Fibroblast of lung (primary cell): ENCODE measurements at regions not wholly inside any gene's neighbourhood (a gene's known extent, or its start where the extent isn't known, plus 50 kb on each side); places are given as distances from the start of the nearest gene placed in this dataset.

Experiments used
- DNase-seq, 2 donors: peaks; one replicate each; pipeline versions ENCODE4 v3.0.0 to v3.0.0-alpha.2; 2010; ENCODE audit warnings: low read depth in 2 of 2
- H2AFZ ChIP-seq: 2 replicates; pipeline ENCODE4 v1.5.1; 2012; ENCODE audit warnings: low read length, control low read depth, inconsistent platforms
- H3K27ac ChIP-seq: 2 replicates; pipeline ENCODE4 v1.5.1; 2011; ENCODE audit warnings: low read length, control low read depth; ENCODE audit not compliant: insufficient read depth
- H3K27me3 ChIP-seq: 2 replicates; pipeline ENCODE4 v1.5.1; 2011; ENCODE audit warnings: mild to moderate bottlenecking, low read length; ENCODE audit not compliant: control insufficient read depth, insufficient read depth
- H3K36me3 ChIP-seq: 2 replicates; pipeline ENCODE4 v1.5.1; 2011; ENCODE audit warnings: low read length; ENCODE audit not compliant: control insufficient read depth, insufficient read depth
- H3K4me1 ChIP-seq: 2 replicates; pipeline ENCODE4 v1.5.1; 2011; ENCODE audit warnings: low read length; ENCODE audit not compliant: control insufficient read depth, insufficient read depth; ENCODE audit errors: extremely low read depth
- H3K4me2 ChIP-seq: 2 replicates; pipeline ENCODE4 v1.5.1; 2011; ENCODE audit warnings: low read length, control low read depth; ENCODE audit not compliant: insufficient read depth; ENCODE audit errors: extremely low read depth
- H3K4me3 ChIP-seq, 4 experiments: fragments of 200-600 bp in 1 of 4; sonication (generic) in 1 of 4; replicated peaks in 1 of 4; 2 replicates each; pipeline ENCODE4 v1.5.1; 2011 to 2016; ENCODE audit warnings: low read length in 4 of 4, low read depth in 3 of 4, mild to moderate bottlenecking in 3 of 4, control low read depth in 2 of 4, inconsistent platforms in 1 of 4, mixed read lengths in 1 of 4; ENCODE audit not compliant: insufficient read depth in 1 of 4; ENCODE audit errors: control extremely low read depth in 1 of 4
- H3K79me2 ChIP-seq: 2 replicates; pipeline ENCODE4 v1.5.1; 2012; ENCODE audit warnings: mild to moderate bottlenecking, low read length, inconsistent platforms; ENCODE audit not compliant: control insufficient read depth, insufficient read depth
- H3K9ac ChIP-seq: 2 replicates; pipeline ENCODE4 v1.5.1; 2011; ENCODE audit warnings: mild to moderate bottlenecking, low read length, control low read depth; ENCODE audit not compliant: insufficient read depth
- H3K9me3 ChIP-seq: 2 replicates; pipeline ENCODE4 v1.5.1; 2012; ENCODE audit warnings: low read depth, low read length; ENCODE audit not compliant: control insufficient read depth, insufficient read depth
- H4K20me1 ChIP-seq: 2 replicates; pipeline ENCODE4 v1.5.1; 2011; ENCODE audit warnings: low read length; ENCODE audit not compliant: control insufficient read depth, insufficient read depth; ENCODE audit errors: extremely low read depth
- EZH2 ChIP-seq: IDR thresholded peaks from 2 replicates; pipeline ENCODE4 v1.5.1; 2012; ENCODE audit warnings: low read length, control low read depth, mild to moderate bottlenecking; ENCODE audit errors: missing control alignments
- TF ChIP-seq, protein P1 (sequence below), 2 donors: IDR thresholded peaks in 1 of 2; conservative IDR thresholded peaks in 1 of 2; 1 replicate in 1 of 2; 2 replicates in 1 of 2; pipeline ENCODE4 v1.5.1; 2011 to 2012; ENCODE audit warnings: low read length in 2 of 2, control low read depth in 1 of 2, inconsistent platforms in 1 of 2, low read depth in 1 of 2, mild to moderate bottlenecking in 1 of 2

DNA sequence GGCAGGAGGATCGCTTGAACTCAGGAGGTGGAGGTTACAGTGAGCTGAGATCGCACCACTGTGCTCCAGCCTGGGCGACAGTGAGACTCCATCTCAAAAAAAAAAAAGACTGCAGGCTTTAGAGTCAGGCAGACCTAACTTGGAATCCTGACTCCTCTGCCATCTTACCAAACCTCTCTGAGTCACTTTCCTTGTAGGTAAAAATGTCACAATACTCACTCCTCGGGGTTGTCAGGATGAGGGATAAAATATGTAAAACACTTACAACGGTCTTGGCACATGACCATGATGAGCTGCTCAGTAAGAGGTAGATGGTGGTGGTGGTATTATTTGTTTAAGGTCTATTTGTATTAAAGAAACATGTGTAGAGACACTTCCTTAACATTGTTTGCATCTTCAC lies 154.1 kb upstream of the PDE1C start:
- TF ChIP-seq EZH2, result no peak
- TF ChIP-seq, protein P1, sequence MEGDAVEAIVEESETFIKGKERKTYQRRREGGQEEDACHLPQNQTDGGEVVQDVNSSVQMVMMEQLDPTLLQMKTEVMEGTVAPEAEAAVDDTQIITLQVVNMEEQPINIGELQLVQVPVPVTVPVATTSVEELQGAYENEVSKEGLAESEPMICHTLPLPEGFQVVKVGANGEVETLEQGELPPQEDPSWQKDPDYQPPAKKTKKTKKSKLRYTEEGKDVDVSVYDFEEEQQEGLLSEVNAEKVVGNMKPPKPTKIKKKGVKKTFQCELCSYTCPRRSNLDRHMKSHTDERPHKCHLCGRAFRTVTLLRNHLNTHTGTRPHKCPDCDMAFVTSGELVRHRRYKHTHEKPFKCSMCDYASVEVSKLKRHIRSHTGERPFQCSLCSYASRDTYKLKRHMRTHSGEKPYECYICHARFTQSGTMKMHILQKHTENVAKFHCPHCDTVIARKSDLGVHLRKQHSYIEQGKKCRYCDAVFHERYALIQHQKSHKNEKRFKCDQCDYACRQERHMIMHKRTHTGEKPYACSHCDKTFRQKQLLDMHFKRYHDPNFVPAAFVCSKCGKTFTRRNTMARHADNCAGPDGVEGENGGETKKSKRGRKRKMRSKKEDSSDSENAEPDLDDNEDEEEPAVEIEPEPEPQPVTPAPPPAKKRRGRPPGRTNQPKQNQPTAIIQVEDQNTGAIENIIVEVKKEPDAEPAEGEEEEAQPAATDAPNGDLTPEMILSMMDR (conservative IDR thresholded peaks at IDR 0.05 in 1 of 2, IDR thresholded peaks at IDR 0.05 in 1 of 2; ENCODE audit: low read depth in 1 of 2, low read length in 2 of 2), result no peak
- no peaks in the 10 kb centered on the region for H3K27me3 ChIP-seq
- H3K4me3 ChIP-seq, result no peak overlapping the region
- H3K4me2 ChIP-seq, result no peak overlapping the region
- H2AFZ ChIP-seq, result no peak overlapping the region
- no peaks in the 10 kb centered on the region for H3K79me2 ChIP-seq
- H4K20me1 ChIP-seq, result no peaks in the 10 kb centered on the region
- H3K36me3 ChIP-seq, result no peaks in the 10 kb centered on the region
- H3K4me1 ChIP-seq, result no peaks in the 10 kb centered on the region
- H3K9me3 ChIP-seq, result no peaks in the 10 kb centered on the region
- no peak overlapping the region for H3K27ac ChIP-seq
- DNase-seq, result no peak
- H3K9ac ChIP-seq, result no peak overlapping the region

DNA sequence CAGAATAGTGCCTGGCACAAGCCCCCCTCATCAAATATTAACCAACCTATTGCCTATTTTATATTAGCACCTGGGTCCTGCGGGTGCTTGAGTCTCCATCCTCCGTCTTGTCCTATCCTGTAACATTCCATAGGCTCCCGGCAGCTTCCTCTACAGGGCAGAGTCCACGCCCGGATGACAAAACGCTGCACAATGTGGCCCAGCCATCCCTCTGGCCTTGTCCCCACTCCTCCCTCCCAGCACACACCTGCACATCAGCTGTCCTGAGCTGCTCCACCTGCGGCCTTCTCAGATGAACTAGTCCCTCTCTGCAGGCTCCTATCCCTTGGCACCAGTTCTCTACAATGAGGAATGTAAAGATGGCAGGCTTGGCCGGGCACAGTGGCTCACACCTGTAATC lies 153.5 kb upstream of the PDE1C start:
- Histone ChIP-seq H3K9me3 (no peaks in the 10 kb centered on the region), H4K20me1 (no peaks in the 10 kb centered on the region), H3K4me3 (no peak overlapping the region), H3K27me3 (no peaks in the 10 kb centered on the region), H2AFZ (no peak overlapping the region), H3K4me1 (no peaks in the 10 kb centered on the region), H3K36me3 (no peaks in the 10 kb centered on the region), H3K4me2 (no peak overlapping the region), H3K9ac (no peak overlapping the region), H3K79me2 (no peaks in the 10 kb centered on the region), H3K27ac (no peak overlapping the region)
- DNase-seq, result no peak
- no peak for TF ChIP-seq EZH2
- TF ChIP-seq, protein P1 (conservative IDR thresholded peaks at IDR 0.05 in 1 of 2, IDR thresholded peaks at IDR 0.05 in 1 of 2; ENCODE audit: low read depth in 1 of 2, low read length in 2 of 2), result no peak

DNA sequence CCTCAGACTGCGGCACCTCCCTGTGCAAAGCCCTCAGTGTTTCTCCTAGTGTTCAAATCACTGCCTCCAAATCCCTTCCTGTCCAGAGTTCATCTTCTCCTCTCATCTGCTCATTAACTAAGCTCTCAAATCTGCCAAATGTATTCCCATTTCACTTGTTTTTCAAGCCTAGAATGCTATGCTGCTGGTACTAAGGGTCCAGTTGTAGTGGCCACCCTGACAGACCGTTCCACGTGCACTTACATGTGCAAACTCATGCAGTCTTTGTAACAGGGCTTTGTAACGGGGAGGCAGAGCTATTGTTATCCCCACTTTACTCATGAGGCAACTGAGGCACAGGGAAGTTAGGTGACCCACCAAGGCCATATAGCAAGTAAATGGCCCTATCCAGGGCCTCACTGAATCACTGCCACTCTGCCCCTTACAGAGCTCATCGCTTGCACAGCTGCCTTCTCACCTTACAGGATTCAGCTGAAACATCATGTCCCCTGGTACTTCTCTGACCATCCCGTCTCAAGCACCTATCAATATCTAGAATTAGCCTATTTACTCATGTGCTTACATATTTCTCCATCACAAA lies 153.0 kb upstream of the PDE1C start:
- Histone ChIP-seq H3K4me3 (no peak overlapping the region), H4K20me1 (no peaks in the 10 kb centered on the region), H3K9me3 (no peaks in the 10 kb centered on the region), H3K9ac (no peak overlapping the region), H3K27ac (no peak overlapping the region), H3K4me2 (no peak overlapping the region), H3K36me3 (no peaks in the 10 kb centered on the region), H2AFZ (no peak overlapping the region), H3K27me3 (no peaks in the 10 kb centered on the region), H3K4me1 (no peaks in the 10 kb centered on the region), H3K79me2 (no peaks in the 10 kb centered on the region)
- TF ChIP-seq, protein P1 (conservative IDR thresholded peaks at IDR 0.05 in 1 of 2, IDR thresholded peaks at IDR 0.05 in 1 of 2; ENCODE audit: low read depth in 1 of 2, low read length in 2 of 2), result no peak
- no peak for TF ChIP-seq EZH2
- DNase-seq, result no peak
